ENCODE measurements at regions not wholly inside any gene's neighbourhood (a gene's known extent, or its start where the extent isn't known, plus 50 kb on each side); places are given as distances from the start of the nearest gene placed in this dataset.

DNA sequence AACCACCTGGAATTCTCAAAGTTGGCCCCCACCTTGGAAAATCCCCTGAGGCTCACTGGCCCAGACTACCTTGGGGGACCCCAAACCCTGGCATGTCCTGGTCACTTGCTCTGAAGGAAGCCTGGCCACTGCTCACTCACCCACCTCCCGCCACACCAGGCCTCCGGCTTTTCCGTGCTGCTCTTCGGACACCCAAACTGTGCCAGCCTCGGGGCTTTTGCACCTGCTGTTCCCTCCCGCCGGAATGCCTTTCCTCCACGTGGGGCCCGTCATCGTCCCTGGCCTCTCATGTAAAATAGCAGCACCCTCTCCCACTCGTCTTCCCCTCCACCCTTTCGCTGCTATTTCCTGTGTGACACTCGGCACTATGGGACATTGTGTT lies 87.2 kb upstream of the NCOR2 start:
- no peak overlapping the region for H4K8ac ChIP-seq (replicated peaks; ENCODE audit: insufficient read length, low read depth, low read length)
- H2BK20ac ChIP-seq (ENCODE audit: low read depth, low read length, poor library complexity, severe bottlenecking) = no peak overlapping the region
- H3K36me3 Mint-ChIP-seq (ENCODE audit: insufficient read depth in 1 of 3, low read depth in 3 of 3) = peaks cover 0 to 8% (median 0%) of the 10 kb centered on the region in 3 experiments; a peak in 2 of 7 replicates
- H3K23ac ChIP-seq (ENCODE audit: insufficient read length, low read depth, low read length) = no peak overlapping the region
- H3K9ac ChIP-seq (ENCODE audit: extremely low read depth, insufficient read length, low read length) = no peak overlapping the region
- no peak overlapping the region for H2BK120ac ChIP-seq (ENCODE audit: low read depth, low read length, poor library complexity, severe bottlenecking)
- no peak for DNase-seq
- H4K91ac ChIP-seq (ENCODE audit: insufficient read length, low read depth, low read length) = no peak overlapping the region
- no peak overlapping the region for H3T11ph ChIP-seq (ENCODE audit: low read length)
- peaks cover 2% of the 10 kb centered on the region; the same call in 1 of the 2 replicates for H3K27me3 Mint-ChIP-seq (ENCODE audit: low read depth)
- no peak overlapping the region for H2BK15ac ChIP-seq (ENCODE audit: low read depth, low read length)
- H4K5ac ChIP-seq (ENCODE audit: insufficient read length, low read depth, low read length) = no peak overlapping the region
- H3K9me3 ChIP-seq (ENCODE audit: control insufficient read depth, low read depth, low read length) = no peaks in the 10 kb centered on the region
- no peaks in the 10 kb centered on the region for H3K79me1 ChIP-seq (ENCODE audit: insufficient read depth, low read depth, low read length, poor library complexity, severe bottlenecking)
- peaks cover 25 to 29% of the 10 kb centered on the region in 2 experiments for H3K4me1 Mint-ChIP-seq
- H2BK5ac ChIP-seq (ENCODE audit: insufficient read length, low read length) = no peak overlapping the region
- H3K4me2 ChIP-seq (ENCODE audit: insufficient read depth, insufficient read length, low read length) = no peak overlapping the region
- H3K4ac ChIP-seq (ENCODE audit: low read depth, low read length) = no peak overlapping the region
- no peak overlapping the region for H3K4me3 Mint-ChIP-seq
- H3K23me2 ChIP-seq (ENCODE audit: insufficient read length, low read depth, low read length, poor library complexity, severe bottlenecking) = no peaks in the 10 kb centered on the region
- H3K79me2 ChIP-seq (ENCODE audit: insufficient read depth, low read length) = no peaks in the 10 kb centered on the region
- H3K56ac ChIP-seq (ENCODE audit: insufficient read length, low read depth, low read length) = no peak overlapping the region
- no peak overlapping the region for H3K18ac ChIP-seq (ENCODE audit: insufficient read length, low read depth, low read length)
- no peak overlapping the region for H2BK12ac ChIP-seq (ENCODE audit: insufficient read length, low read depth, low read length)
- TF ChIP-seq, protein P1, sequence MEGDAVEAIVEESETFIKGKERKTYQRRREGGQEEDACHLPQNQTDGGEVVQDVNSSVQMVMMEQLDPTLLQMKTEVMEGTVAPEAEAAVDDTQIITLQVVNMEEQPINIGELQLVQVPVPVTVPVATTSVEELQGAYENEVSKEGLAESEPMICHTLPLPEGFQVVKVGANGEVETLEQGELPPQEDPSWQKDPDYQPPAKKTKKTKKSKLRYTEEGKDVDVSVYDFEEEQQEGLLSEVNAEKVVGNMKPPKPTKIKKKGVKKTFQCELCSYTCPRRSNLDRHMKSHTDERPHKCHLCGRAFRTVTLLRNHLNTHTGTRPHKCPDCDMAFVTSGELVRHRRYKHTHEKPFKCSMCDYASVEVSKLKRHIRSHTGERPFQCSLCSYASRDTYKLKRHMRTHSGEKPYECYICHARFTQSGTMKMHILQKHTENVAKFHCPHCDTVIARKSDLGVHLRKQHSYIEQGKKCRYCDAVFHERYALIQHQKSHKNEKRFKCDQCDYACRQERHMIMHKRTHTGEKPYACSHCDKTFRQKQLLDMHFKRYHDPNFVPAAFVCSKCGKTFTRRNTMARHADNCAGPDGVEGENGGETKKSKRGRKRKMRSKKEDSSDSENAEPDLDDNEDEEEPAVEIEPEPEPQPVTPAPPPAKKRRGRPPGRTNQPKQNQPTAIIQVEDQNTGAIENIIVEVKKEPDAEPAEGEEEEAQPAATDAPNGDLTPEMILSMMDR (conservative IDR thresholded peaks at IDR 0.05) = no peak
- H2AFZ ChIP-seq (ENCODE audit: low read length) = no peak overlapping the region
- H3K4me1 ChIP-seq (ENCODE audit: insufficient read depth, low read length) = 0 out of 2 replicates have a peak, but pooled peaks cover 2% of the 10 kb centered on the region
- peak overlapping the region in 1 of 3 experiments; percentile 14; a peak in 1 of 7 replicates for H3K27ac Mint-ChIP-seq
- no peak overlapping the region for H3K27ac ChIP-seq (ENCODE audit: insufficient read length, low read depth, low read length)
- WGBS (ENCODE audit: extremely low coverage, insufficient read length, low lambda C conversion rate) = no CpG with 5 or more reads among the region's 13 CpGs
- H2AK5ac ChIP-seq (ENCODE audit: insufficient read length, low read length) = no peak overlapping the region
- no peaks in the 10 kb centered on the region for H4K20me1 ChIP-seq (ENCODE audit: control insufficient read depth, insufficient read depth, insufficient read length)
- H3K9me3 Mint-ChIP-seq = peaks cover 7 to 9% of the 10 kb centered on the region in 2 experiments
- H3K27me3 ChIP-seq (ENCODE audit: insufficient read depth, low read length) = no peaks in the 10 kb centered on the region
- no peak overlapping the region for H3K14ac ChIP-seq (ENCODE audit: insufficient read depth, low read length)

Measured in H9 (cell line).